Ovary (tissue), 3 donors: ENCODE measurements at regions not wholly inside any gene's neighbourhood (a gene's known extent, or its start where the extent isn't known, plus 50 kb on each side); places are given as distances from the start of the nearest gene placed in this dataset.

Experiments used
- EP300 ChIP-seq: sonication (generic); formaldehyde crosslinking; IDR thresholded peaks from one replicate; pipeline ENCODE4 v1.6.1; 2017; ENCODE audit warnings: antibody characterized with exemption
- POLR2A ChIP-seq: fragments of 450-650 bp; IDR thresholded peaks from one replicate; pipeline ENCODE4 v1.6.1; 2017; ENCODE audit warnings: antibody characterized with exemption, mild to moderate bottlenecking, moderate library complexity
- TF ChIP-seq, protein P1 (sequence below), 3 donors: fragments of 450-650 bp in 2 of 3; fragments of 200-600 bp in 1 of 3; IDR thresholded peaks; one replicate each; pipeline versions ENCODE4 v1.5.1 to v1.8.0; 2016 to 2022; ENCODE audit warnings: antibody characterized with exemption in 3 of 3, mild to moderate bottlenecking in 1 of 3
- donor health status: DM: no; HTN: no; CAD: no.

DNA sequence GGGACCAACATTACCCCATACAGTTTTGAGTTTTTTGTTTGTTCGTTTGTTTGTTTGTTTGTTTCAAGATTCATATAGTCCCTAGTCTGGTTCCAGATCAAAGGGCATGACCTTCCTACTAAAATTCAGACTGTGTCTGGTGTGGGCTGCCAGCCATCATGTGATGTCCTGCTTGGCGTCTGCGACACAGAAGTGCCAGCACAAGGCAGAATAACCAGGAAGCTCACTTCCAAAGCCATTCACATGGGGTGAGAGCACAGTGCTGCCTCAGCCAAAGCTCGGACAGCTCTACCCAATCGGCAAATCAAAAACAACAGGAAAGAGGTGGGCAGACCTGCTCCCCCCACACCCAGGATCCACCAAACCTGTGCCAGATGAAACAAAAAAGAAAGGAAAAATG lies 142.6 kb upstream of the THBS1 start:
- TF ChIP-seq POLR2A (no peak), EP300 (no peak)
- TF ChIP-seq, protein P1, sequence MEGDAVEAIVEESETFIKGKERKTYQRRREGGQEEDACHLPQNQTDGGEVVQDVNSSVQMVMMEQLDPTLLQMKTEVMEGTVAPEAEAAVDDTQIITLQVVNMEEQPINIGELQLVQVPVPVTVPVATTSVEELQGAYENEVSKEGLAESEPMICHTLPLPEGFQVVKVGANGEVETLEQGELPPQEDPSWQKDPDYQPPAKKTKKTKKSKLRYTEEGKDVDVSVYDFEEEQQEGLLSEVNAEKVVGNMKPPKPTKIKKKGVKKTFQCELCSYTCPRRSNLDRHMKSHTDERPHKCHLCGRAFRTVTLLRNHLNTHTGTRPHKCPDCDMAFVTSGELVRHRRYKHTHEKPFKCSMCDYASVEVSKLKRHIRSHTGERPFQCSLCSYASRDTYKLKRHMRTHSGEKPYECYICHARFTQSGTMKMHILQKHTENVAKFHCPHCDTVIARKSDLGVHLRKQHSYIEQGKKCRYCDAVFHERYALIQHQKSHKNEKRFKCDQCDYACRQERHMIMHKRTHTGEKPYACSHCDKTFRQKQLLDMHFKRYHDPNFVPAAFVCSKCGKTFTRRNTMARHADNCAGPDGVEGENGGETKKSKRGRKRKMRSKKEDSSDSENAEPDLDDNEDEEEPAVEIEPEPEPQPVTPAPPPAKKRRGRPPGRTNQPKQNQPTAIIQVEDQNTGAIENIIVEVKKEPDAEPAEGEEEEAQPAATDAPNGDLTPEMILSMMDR (IDR thresholded peaks at IDR 0.05), result no peak
